Liver (tissue), 3 donors: ENCODE measurements at regions not wholly inside any gene's neighbourhood (a gene's known extent, or its start where the extent isn't known, plus 50 kb on each side); places are given as distances from the start of the nearest gene placed in this dataset.

Experiments
- ATF3 ChIP-seq: IDR thresholded peaks from 2 replicates; pipeline ENCODE4 v1.6.1; 2016; ENCODE audit warnings: antibody characterized with exemption
- CTCF ChIP-seq: fragments of 150-350 bp; IDR thresholded peaks from 2 replicates; pipeline ENCODE4 v1.5.1; 2017; ENCODE audit warnings: improper control_type of control experiment, low read depth, low read length; ENCODE audit not compliant: missing input control
- EGR1 ChIP-seq, 2 donors: IDR thresholded peaks; 2 replicates each; pipeline ENCODE4 v1.6.1; 2016 to 2018; ENCODE audit warnings: antibody characterized with exemption in 2 of 2, low read depth in 2 of 2
- FOXA1 ChIP-seq: IDR thresholded peaks from 2 replicates; pipeline ENCODE4 v1.6.1; 2016; ENCODE audit warnings: antibody characterized with exemption
- GABPA ChIP-seq, 2 donors: IDR thresholded peaks in 1 of 2; conservative IDR thresholded peaks in 1 of 2; 2 replicates each; pipeline ENCODE4 v1.6.1; 2016; ENCODE audit warnings: antibody characterized with exemption in 2 of 2, mild to moderate bottlenecking in 1 of 2, moderate library complexity in 1 of 2
- JUND ChIP-seq, 2 donors: IDR thresholded peaks; 2 replicates each; pipeline ENCODE4 v1.6.1; 2016; ENCODE audit warnings: antibody characterized with exemption in 2 of 2
- MAX ChIP-seq: IDR thresholded peaks from 2 replicates; pipeline ENCODE4 v1.6.1; 2016; ENCODE audit warnings: antibody characterized with exemption
- NR2F2 ChIP-seq: IDR thresholded peaks from 2 replicates; pipeline ENCODE4 v1.6.1; 2016; ENCODE audit warnings: antibody characterized with exemption
- RAD21 ChIP-seq, 2 donors: IDR thresholded peaks; 2 replicates each; pipeline ENCODE4 v1.6.1; 2016; ENCODE audit warnings: antibody characterized with exemption in 2 of 2, mild to moderate bottlenecking in 2 of 2
- REST ChIP-seq: IDR thresholded peaks from 2 replicates; pipeline ENCODE4 v1.6.1; 2016; ENCODE audit warnings: antibody characterized with exemption, mild to moderate bottlenecking
- RXRA ChIP-seq, 2 donors: IDR thresholded peaks; 2 replicates each; pipeline ENCODE4 v1.6.1; 2017 to 2018; ENCODE audit warnings: antibody characterized with exemption in 2 of 2, mild to moderate bottlenecking in 1 of 2
- SP1 ChIP-seq: IDR thresholded peaks from 2 replicates; pipeline ENCODE4 v1.6.1; 2018; ENCODE audit warnings: antibody characterized with exemption, mild to moderate bottlenecking
- TAF1 ChIP-seq: conservative IDR thresholded peaks from 2 replicates; pipeline ENCODE4 v1.6.1; 2016; ENCODE audit warnings: antibody characterized with exemption, mild to moderate bottlenecking
- ZBTB33 ChIP-seq: IDR thresholded peaks from 2 replicates; pipeline ENCODE4 v1.6.1; 2016; ENCODE audit warnings: antibody characterized with exemption
- donor health status: healthy.
- donor health status: healthy.

- TF ChIP-seq CTCF (no peak), TAF1 (no peak), RAD21 (IDR thresholded peaks at IDR 0.05) (no peak), MAX (no peak), REST (no peak), SP1 (no peak), ATF3 (no peak), FOXA1 (no peak), GABPA (IDR thresholded peaks at IDR 0.05 in 1 of 2, conservative IDR thresholded peaks at IDR 0.05 in 1 of 2) (no peak), NR2F2 (no peak), RXRA (IDR thresholded peaks at IDR 0.05) (no peak), ZBTB33 (no peak), JUND (IDR thresholded peaks at IDR 0.05) (no peak), EGR1 (IDR thresholded peaks at IDR 0.05; ENCODE audit: low read depth in 2 of 2) (no peak)
Observed at GRCh38 chrX:20488473-20488872, 221.8 kb upstream of the RPS6KA3 start.
